ENCODE measurements at regions not wholly inside any gene's neighbourhood (a gene's known extent, or its start where the extent isn't known, plus 50 kb on each side); places are given as distances from the start of the nearest gene placed in this dataset.

DNA sequence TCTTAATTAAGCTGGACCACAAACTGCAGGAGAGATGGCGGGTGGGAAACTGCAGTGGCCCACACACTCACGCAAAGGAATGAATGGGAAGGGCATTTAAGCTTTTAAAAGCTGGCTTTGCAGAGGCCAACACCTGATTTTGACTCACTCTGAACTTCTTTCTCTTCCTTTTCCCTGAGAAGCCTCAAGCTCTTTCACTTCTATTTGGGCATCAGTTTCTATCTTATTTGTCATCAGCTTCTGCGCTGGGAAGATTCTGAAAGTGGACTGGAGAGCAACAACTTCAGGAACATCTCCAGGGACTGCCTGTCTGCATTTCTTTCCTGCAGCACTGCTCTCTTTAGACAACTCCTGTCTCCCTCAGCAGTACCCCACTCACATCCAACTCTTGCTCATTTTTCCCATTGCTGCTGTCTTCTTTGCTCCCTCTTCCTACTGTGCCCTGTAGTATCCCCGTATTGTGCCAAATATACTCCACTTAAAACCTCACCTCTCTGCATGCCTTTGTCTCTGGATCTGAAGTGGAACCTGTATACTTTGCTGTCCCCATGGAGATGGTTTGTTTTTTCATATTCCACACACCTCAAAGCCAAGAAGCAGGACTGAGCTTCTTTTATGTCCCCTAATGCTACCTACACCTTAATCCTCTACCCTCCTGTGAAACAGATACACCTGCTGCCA lies 143.3 kb upstream of the JUN start:
- no peak for DNase-seq (ENCODE audit: low read depth)
- TF ChIP-seq, protein P1, sequence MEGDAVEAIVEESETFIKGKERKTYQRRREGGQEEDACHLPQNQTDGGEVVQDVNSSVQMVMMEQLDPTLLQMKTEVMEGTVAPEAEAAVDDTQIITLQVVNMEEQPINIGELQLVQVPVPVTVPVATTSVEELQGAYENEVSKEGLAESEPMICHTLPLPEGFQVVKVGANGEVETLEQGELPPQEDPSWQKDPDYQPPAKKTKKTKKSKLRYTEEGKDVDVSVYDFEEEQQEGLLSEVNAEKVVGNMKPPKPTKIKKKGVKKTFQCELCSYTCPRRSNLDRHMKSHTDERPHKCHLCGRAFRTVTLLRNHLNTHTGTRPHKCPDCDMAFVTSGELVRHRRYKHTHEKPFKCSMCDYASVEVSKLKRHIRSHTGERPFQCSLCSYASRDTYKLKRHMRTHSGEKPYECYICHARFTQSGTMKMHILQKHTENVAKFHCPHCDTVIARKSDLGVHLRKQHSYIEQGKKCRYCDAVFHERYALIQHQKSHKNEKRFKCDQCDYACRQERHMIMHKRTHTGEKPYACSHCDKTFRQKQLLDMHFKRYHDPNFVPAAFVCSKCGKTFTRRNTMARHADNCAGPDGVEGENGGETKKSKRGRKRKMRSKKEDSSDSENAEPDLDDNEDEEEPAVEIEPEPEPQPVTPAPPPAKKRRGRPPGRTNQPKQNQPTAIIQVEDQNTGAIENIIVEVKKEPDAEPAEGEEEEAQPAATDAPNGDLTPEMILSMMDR (IDR thresholded peaks at IDR 0.05; ENCODE audit: insufficient read depth, low read length, poor library complexity, severe bottlenecking) = no peak
- Histone ChIP-seq H3K36me3 (ENCODE audit: control insufficient read depth, insufficient read depth, low read length) (no peaks in the 10 kb centered on the region), H3K4me3 (ENCODE audit: low read depth, low read length) (no peak overlapping the region), H3K27me3 (ENCODE audit: control insufficient read depth, insufficient read depth, low read length) (no peaks in the 10 kb centered on the region)

DNA sequence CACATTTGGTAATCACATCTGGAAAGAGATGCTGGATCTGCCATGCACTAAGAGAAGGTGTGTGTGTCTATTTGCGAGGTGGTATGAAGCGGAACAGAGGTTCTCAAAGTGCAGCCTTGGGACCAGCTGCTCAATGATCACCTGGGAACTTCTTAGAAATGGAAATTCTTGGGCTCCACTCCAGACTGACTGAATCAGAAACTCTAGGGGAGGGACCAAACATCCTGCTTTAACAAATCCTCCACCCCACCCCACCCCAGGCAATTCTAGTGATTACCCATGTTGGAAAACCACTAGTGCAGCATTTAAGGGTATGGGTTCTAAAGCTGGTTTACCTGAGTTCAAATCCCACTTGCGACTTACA lies 143.9 kb upstream of the JUN start:
- no peak for DNase-seq (ENCODE audit: low read depth)
- H3K27me3 ChIP-seq (ENCODE audit: control insufficient read depth, insufficient read depth, low read length) = no peaks in the 10 kb centered on the region
- TF ChIP-seq, protein P1 (IDR thresholded peaks at IDR 0.05; ENCODE audit: insufficient read depth, low read length, poor library complexity, severe bottlenecking) = no peak
- H3K36me3 ChIP-seq (ENCODE audit: control insufficient read depth, insufficient read depth, low read length) = no peaks in the 10 kb centered on the region
- H3K4me3 ChIP-seq (ENCODE audit: low read depth, low read length) = no peak overlapping the region

DNA sequence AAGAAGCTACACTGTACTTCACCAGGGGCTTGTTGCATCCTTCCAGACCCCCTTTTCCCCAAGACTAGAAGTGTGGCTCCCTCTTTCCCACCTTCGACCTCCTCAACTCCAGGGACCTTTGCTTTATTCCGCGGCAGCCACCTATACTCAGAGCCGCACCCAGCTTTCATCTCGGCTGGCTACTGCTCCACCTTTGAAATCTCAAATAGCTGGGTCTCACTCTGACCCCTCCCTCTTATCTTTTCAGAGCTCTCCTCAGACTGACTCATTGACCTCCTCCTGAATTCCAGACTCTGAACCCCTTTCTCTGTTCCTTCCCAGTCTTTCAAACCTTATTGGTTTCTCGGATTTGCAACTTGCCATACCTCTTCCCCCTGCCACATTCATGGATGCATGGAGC lies 144.7 kb upstream of the JUN start:
- H3K36me3 ChIP-seq (ENCODE audit: control insufficient read depth, insufficient read depth, low read length) = no peaks in the 10 kb centered on the region
- H3K27me3 ChIP-seq (ENCODE audit: control insufficient read depth, insufficient read depth, low read length) = no peaks in the 10 kb centered on the region
- DNase-seq (ENCODE audit: low read depth) = no peak
- H3K4me3 ChIP-seq (ENCODE audit: low read depth, low read length) = no peak overlapping the region
- TF ChIP-seq, protein P1 (IDR thresholded peaks at IDR 0.05; ENCODE audit: insufficient read depth, low read length, poor library complexity, severe bottlenecking) = no peak

DNA sequence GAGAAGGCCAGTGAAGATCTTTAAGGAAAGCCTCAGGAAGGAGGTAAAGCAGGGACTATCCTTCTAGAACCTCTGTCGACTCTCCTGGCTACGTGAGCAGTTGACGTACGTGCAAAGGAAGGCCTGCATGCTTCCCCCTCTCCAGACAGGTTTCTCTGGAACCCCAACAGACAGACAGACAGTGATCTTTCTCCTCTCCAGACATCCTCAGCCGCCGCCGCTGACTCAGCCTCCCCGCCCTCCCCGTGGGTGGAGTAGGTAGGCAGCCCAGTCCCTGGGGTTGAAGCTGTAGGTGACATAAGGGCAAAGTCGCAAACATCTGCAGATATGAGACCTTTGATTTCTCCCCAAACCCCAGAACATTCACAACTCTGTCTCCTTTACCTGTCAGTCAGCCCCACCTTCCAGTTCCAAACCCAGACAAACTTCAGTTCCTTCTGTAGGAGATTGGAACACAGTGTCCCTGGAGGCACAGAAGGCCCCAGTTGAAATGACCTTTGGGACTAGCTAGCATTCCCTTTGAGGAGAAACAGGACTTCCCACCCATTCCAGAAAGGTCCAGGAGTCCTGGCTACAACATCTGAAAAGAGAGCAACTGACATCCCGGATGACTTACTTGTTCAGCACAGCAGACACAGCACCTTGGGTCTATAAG lies 146.0 kb upstream of the JUN start:
- Histone ChIP-seq H3K36me3 (ENCODE audit: control insufficient read depth, insufficient read depth, low read length) (no peaks in the 10 kb centered on the region), H3K4me3 (ENCODE audit: low read depth, low read length) (no peak overlapping the region), H3K27me3 (ENCODE audit: control insufficient read depth, insufficient read depth, low read length) (no peaks in the 10 kb centered on the region)
- no peak for DNase-seq (ENCODE audit: low read depth)
- TF ChIP-seq, protein P1 (IDR thresholded peaks at IDR 0.05; ENCODE audit: insufficient read depth, low read length, poor library complexity, severe bottlenecking) = no peak

DNA sequence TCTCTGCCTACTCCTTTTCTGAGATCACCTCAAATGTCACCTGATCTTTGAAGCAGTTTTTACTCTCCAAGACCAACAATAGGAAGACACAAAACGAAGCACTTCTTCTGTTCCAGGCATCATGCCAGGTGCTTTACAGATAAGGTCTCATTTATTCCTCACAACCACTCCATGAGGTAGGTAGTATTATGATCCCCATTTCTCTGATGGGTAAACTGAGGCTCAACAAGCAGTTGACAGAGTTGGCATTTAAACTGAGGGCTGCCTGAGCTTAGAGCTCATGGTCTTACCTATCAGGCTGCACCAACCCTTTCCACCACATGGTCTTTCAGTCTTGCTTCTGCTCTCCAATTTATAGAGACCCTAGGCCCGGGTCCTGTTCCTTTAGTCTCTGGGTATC lies 147.2 kb upstream of the JUN start:
- TF ChIP-seq, protein P1 (IDR thresholded peaks at IDR 0.05; ENCODE audit: insufficient read depth, low read length, poor library complexity, severe bottlenecking) = no peak
- DNase-seq (ENCODE audit: low read depth) = no peak
- H3K27me3 ChIP-seq (ENCODE audit: control insufficient read depth, insufficient read depth, low read length) = no peaks in the 10 kb centered on the region

DNA sequence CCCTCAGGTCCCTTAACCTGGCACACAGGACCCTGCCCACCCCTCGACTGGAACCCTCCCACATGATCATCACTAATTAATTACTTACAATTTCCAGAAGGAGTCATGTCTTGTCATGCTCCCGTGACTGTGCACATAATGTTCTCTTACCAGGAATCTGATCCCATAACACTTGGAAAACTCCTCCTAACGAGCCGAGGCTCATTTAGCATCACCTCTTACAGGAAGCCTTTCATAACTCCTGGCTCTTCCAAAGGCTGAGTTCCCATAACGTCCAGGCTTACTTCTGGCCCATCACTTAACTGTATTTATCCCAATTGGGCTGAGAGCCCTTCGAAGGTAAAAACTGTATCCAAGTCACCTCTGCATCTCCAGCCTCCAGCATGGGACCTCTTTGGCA lies 147.9 kb upstream of the JUN start:
- Histone ChIP-seq H3K36me3 (ENCODE audit: control insufficient read depth, insufficient read depth, low read length) (no peaks in the 10 kb centered on the region), H3K27me3 (ENCODE audit: control insufficient read depth, insufficient read depth, low read length) (no peaks in the 10 kb centered on the region), H3K4me3 (ENCODE audit: low read depth, low read length) (no peak overlapping the region)
- no peak for DNase-seq (ENCODE audit: low read depth)
- TF ChIP-seq, protein P1 (IDR thresholded peaks at IDR 0.05; ENCODE audit: insufficient read depth, low read length, poor library complexity, severe bottlenecking) = no peak

More for the DNA sequence above, 147.2 kb upstream of the JUN start:
- Histone ChIP-seq H3K36me3 (ENCODE audit: control insufficient read depth, insufficient read depth, low read length) (no peaks in the 10 kb centered on the region), H3K4me3 (ENCODE audit: low read depth, low read length) (no peak overlapping the region)

All from kidney epithelial cell (primary cell).